Neuron (in vitro differentiated cells): ENCODE measurements at regions not wholly inside any gene's neighbourhood (a gene's known extent, or its start where the extent isn't known, plus 50 kb on each side); places are given as distances from the start of the nearest gene placed in this dataset.
"Not testable (repeated sequence)": the region's sequence is repeated elsewhere in the genome, so short reads cannot be mapped to it uniquely, and the experiment has no call there.

ENCODE experiments used
- H2AFZ ChIP-seq: one replicate; pipeline ENCODE4 v1.6.1; 2013; ENCODE audit warnings: low read depth, mild to moderate bottlenecking, inconsistent platforms, low read length, moderate library complexity
- H3K27me3 ChIP-seq: one replicate; pipeline ENCODE4 v1.6.1; 2013; ENCODE audit warnings: low read length; ENCODE audit not compliant: insufficient read depth
- H3K36me3 ChIP-seq: one replicate; pipeline ENCODE4 v1.6.1; 2013; ENCODE audit warnings: low read length; ENCODE audit not compliant: insufficient read depth
- H3K4me1 ChIP-seq: one replicate; pipeline ENCODE4 v1.6.1; 2013; ENCODE audit warnings: low read length; ENCODE audit not compliant: insufficient read depth
- H3K4me3 ChIP-seq: 2 replicates; pipeline ENCODE4 v1.5.1; 2013; ENCODE audit warnings: mild to moderate bottlenecking, low read length, moderate library complexity
- H3K9me3 ChIP-seq: one replicate; pipeline ENCODE4 v1.6.1; 2013; ENCODE audit warnings: low read length

- not testable (repeated sequence) for H3K4me1 ChIP-seq, H3K4me3 ChIP-seq, H3K9me3 ChIP-seq, H3K36me3 ChIP-seq, H3K27me3 ChIP-seq, H2AFZ ChIP-seq
Measured at GRCh38 chr7:76852787-76853584, 179.2 kb downstream of the SPDYE17 start.

- not testable (repeated sequence) for H3K4me1 ChIP-seq, H2AFZ ChIP-seq, H3K9me3 ChIP-seq, H3K27me3 ChIP-seq, H3K36me3 ChIP-seq, H3K4me3 ChIP-seq
Measured at GRCh38 chr7:76852362-76852761, 179.8 kb downstream of the SPDYE17 start.

GRCh38 chr7:76851617-76852016 is 180.5 kb downstream of the SPDYE17 start:
- not testable (repeated sequence) for H3K27me3 ChIP-seq, H3K9me3 ChIP-seq, H3K36me3 ChIP-seq, H3K4me1 ChIP-seq, H3K4me3 ChIP-seq, H2AFZ ChIP-seq

GRCh38 chr7:76849887-76850563 is 182.1 kb downstream of the SPDYE17 start:
- H3K27me3 ChIP-seq, H3K4me1 ChIP-seq, H3K4me3 ChIP-seq, H3K36me3 ChIP-seq, H3K9me3 ChIP-seq, H2AFZ ChIP-seq: not testable (repeated sequence)

GRCh38 chr7:76839879-76840278 is 192.3 kb downstream of the SPDYE17 start:
- not testable (repeated sequence) for H3K4me3 ChIP-seq, H3K4me1 ChIP-seq, H3K9me3 ChIP-seq, H3K27me3 ChIP-seq, H2AFZ ChIP-seq, H3K36me3 ChIP-seq

- not testable (repeated sequence) for H3K9me3 ChIP-seq, H3K27me3 ChIP-seq
Measured at GRCh38 chr7:76839214-76839613, 192.9 kb downstream of the SPDYE17 start.

GRCh38 chr7:76838357-76838756 is 193.8 kb downstream of the SPDYE17 start:
- not testable (repeated sequence) for H3K36me3 ChIP-seq, H3K4me1 ChIP-seq, H3K9me3 ChIP-seq, H3K4me3 ChIP-seq, H3K27me3 ChIP-seq, H2AFZ ChIP-seq

More at GRCh38 chr7:76839214-76839613, 192.9 kb downstream of the SPDYE17 start:
- not testable (repeated sequence) for H2AFZ ChIP-seq, H3K36me3 ChIP-seq, H3K4me1 ChIP-seq, H3K4me3 ChIP-seq

GRCh38 chr7:76829233-76829632 is 202.2 kb upstream of the POMZP3 start:
- not testable (repeated sequence) for H3K36me3 ChIP-seq, H3K4me1 ChIP-seq, H3K9me3 ChIP-seq, H3K27me3 ChIP-seq, H3K4me3 ChIP-seq, H2AFZ ChIP-seq

GRCh38 chr7:76826181-76826580 is 199.1 kb upstream of the POMZP3 start:
- not testable (repeated sequence) for H3K27me3 ChIP-seq, H3K9me3 ChIP-seq, H3K4me1 ChIP-seq, H3K4me3 ChIP-seq, H2AFZ ChIP-seq, H3K36me3 ChIP-seq

- H3K36me3 ChIP-seq, H3K4me1 ChIP-seq, H3K27me3 ChIP-seq, H2AFZ ChIP-seq, H3K9me3 ChIP-seq, H3K4me3 ChIP-seq: not testable (repeated sequence)
Measured at GRCh38 chr7:76809856-76810255, 182.8 kb upstream of the POMZP3 start.

GRCh38 chr7:76807588-76808100 is 180.6 kb upstream of the POMZP3 start:
- not testable (repeated sequence) for H3K9me3 ChIP-seq, H2AFZ ChIP-seq, H3K27me3 ChIP-seq, H3K4me1 ChIP-seq, H3K4me3 ChIP-seq, H3K36me3 ChIP-seq

GRCh38 chr7:76806460-76806859 is 179.4 kb upstream of the POMZP3 start:
- H3K4me3 ChIP-seq, H3K27me3 ChIP-seq, H3K9me3 ChIP-seq, H2AFZ ChIP-seq, H3K36me3 ChIP-seq, H3K4me1 ChIP-seq: not testable (repeated sequence)

GRCh38 chr7:76806010-76806409 is 178.9 kb upstream of the POMZP3 start:
- not testable (repeated sequence) for H3K27me3 ChIP-seq, H3K9me3 ChIP-seq, H3K4me3 ChIP-seq, H3K4me1 ChIP-seq, H2AFZ ChIP-seq, H3K36me3 ChIP-seq

GRCh38 chr7:76805262-76805661 is 178.2 kb upstream of the POMZP3 start:
- not testable (repeated sequence) for H3K36me3 ChIP-seq, H3K4me1 ChIP-seq, H3K9me3 ChIP-seq, H3K4me3 ChIP-seq, H2AFZ ChIP-seq, H3K27me3 ChIP-seq
